HG02943 (cell line): ENCODE measurements at regions not wholly inside any gene's neighbourhood (a gene's known extent, or its start where the extent isn't known, plus 50 kb on each side); places are given as distances from the start of the nearest gene placed in this dataset.

Experiments used
- ATAC-seq: cut with Tn5 transposase; IDR thresholded peaks from one replicate; pipeline ENCODE4 v1.9.1; 2021; ENCODE audit warnings: mild to moderate bottlenecking, low read depth, moderate library complexity; ENCODE audit not compliant: unreplicated experiment

GRCh38 chr9:81395676-81396054 is 293.7 kb downstream of the TLE1 start:
- ATAC-seq, result no peak

- no peak for ATAC-seq
Measured at GRCh38 chr9:81394881-81395675, 294.3 kb downstream of the TLE1 start.

- ATAC-seq, result no peak
Measured at GRCh38 chr9:81393985-81394811, 295.1 kb downstream of the TLE1 start.

- ATAC-seq, result no peak
Measured at GRCh38 chr9:81391457-81391825, 297.9 kb downstream of the TLE1 start.

GRCh38 chr9:81390792-81391456 is 298.4 kb downstream of the TLE1 start:
- no peak for ATAC-seq

- ATAC-seq, result no peak
Measured at GRCh38 chr9:81389569-81389993, 299.8 kb downstream of the TLE1 start.

GRCh38 chr9:81388831-81389230 is 300.5 kb downstream of the TLE1 start:
- no peak for ATAC-seq

GRCh38 chr9:81387360-81388106 is 301.8 kb downstream of the TLE1 start:
- no peak for ATAC-seq

- ATAC-seq, result no peak
Measured at GRCh38 chr9:81384911-81385310, 304.4 kb downstream of the TLE1 start.

GRCh38 chr9:81382281-81382680 is 307.1 kb downstream of the TLE1 start:
- no peak for ATAC-seq

GRCh38 chr9:81381694-81382093 is 307.7 kb downstream of the TLE1 start:
- no peak for ATAC-seq

- no peak for ATAC-seq
Measured at GRCh38 chr9:81380504-81381359, 308.6 kb downstream of the TLE1 start.

- ATAC-seq, result no peak
Measured at GRCh38 chr9:81379655-81380054, 309.7 kb downstream of the TLE1 start.

GRCh38 chr9:81377921-81378320 is 311.4 kb downstream of the TLE1 start:
- ATAC-seq, result no peak

- ATAC-seq, result no peak
Measured at GRCh38 chr9:81377320-81377719, 312.0 kb downstream of the TLE1 start.

GRCh38 chr9:81375187-81376100 is 313.9 kb downstream of the TLE1 start:
- no peak for ATAC-seq

- no peak for ATAC-seq
Measured at GRCh38 chr9:81374459-81375186, 314.7 kb downstream of the TLE1 start.

GRCh38 chr9:81373294-81373693 is 316.1 kb downstream of the TLE1 start:
- ATAC-seq, result no peak
